Midbrain (tissue), 1 donor: ENCODE measurements at regions not wholly inside any gene's neighbourhood (a gene's known extent, or its start where the extent isn't known, plus 50 kb on each side); places are given as distances from the start of the nearest gene placed in this dataset.
"Not testable (repeated sequence)": the region's sequence is repeated elsewhere in the genome, so short reads cannot be mapped to it uniquely, and the experiment has no call there.

Experiments
- DNase-seq: peaks from one replicate; lab custom pipeline; 2025; lab: John Stamatoyannopoulos, UW

DNA sequence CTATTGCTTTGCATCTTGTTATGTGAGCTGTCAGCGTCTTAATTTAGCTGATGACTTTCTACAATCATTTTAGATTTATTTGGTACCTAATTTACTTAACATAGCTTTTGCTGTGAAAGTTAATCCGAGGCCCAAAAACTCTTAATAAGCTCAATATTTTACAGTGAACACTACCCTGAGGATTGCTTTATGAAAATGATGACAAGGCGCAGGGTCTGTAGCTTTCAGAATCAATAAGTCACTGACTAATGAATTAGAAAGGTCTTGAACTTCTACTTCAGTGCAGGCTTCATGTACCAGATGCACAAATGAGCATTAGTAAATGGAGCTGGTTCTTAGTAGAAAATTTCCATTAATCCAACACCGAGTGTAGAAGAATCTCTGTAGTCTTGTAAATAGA lies 81.4 kb upstream of the ZNF366 start:
- DNase-seq, result no peak

DNA sequence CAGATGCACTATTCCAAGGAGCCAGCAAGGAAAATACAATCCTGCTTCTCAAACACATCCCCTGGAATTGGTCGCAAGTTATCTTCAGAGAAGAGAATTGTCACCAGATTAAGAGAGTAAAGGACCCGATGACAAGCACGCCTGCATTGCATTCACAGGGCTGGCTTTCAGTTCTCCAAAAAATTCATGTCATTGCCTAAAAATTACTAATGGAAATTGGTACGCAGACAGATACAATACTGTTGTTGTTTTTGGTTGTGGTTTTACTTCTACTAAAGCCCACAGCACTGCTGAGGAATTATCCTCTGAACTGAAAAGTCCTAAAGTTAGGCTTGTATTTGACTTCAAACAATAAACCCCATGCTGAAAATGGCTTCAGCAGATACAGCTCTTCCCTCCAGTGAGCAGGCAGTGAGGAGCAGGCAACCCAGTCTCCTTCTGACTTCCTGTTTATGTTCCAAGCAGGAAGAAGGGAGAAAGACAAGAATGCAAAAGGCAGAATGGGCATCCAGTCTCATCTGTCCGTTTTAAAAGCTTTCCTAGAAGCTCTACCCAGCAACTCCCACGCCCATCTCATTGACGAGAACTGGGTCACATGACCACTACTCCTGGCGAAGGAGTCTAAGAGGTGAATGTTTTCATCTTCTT lies 80.6 kb upstream of the ZNF366 start:
- DNase-seq, result no peak

DNA sequence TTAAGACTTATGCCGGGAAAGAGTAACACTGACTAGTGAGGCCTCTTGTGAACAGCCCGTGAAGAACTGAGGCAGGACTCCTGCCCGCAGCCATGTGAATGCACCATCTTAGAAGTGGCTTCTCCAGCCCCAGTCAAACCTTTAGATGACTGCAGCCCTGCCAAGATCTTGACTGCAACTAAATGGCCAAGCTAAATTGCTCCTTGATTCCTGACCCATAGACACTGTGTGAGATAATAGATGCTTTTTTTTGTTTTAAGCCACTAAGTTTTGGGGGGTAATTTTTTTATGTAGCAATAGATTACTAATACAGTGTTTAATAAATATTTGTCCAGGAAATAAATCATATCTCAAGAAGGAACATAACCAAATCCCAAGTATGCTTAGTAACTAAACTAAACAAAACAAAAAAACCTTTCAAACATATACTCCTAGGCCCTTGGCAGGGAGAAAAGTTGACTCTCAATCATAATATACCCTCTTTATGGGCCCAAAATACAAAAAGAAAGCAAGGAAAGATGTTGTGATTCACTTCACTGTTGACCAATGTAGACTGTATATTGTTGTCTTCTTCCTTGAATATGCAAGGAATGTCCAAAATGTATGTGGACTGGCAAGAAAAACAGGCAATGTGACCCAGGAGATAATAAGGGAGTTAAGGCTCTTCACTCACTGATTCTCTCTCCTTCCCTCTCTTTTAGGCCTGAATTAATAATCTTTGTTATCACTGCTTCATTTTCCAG lies 79.7 kb upstream of the ZNF366 start:
- no peak for DNase-seq

DNA sequence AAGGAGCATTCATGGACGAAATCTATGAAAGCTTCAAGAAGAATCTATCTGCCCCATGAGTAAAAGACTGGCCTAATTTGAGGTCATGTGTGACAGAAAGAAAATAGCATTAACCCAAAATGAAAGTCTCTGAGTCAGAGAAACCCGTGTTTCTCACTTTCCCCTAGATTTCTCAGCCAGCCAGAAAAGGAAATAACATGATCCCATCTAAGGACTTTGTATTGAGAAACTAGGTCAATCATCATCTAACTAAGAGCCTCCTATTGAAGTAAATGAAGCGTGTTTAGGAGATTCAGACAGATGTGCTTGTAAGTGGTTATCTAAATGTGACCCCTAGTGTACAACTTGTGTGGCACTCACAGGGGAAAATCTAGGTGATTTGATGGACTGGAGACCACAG lies 77.3 kb upstream of the ZNF366 start:
- no peak for DNase-seq

DNA sequence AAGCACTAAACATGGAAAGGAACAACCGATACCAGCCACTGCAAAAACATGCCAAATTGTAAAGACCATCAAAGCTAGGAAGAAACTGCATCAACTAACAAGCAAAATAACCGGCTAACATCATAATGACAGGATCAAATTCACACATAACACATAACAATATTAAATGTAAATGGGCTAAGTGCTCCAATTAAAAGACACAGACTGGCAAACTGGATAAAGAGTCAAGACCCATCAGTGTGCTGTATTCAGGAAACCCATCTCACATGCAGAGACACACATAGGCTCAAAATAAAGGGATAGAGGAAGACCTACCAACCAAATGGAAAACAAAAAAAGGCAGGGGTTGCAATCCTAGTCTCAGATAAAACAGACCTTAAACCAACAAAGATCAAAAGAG lies 72.1 kb upstream of the ZNF366 start:
- DNase-seq, result not testable (repeated sequence)

DNA sequence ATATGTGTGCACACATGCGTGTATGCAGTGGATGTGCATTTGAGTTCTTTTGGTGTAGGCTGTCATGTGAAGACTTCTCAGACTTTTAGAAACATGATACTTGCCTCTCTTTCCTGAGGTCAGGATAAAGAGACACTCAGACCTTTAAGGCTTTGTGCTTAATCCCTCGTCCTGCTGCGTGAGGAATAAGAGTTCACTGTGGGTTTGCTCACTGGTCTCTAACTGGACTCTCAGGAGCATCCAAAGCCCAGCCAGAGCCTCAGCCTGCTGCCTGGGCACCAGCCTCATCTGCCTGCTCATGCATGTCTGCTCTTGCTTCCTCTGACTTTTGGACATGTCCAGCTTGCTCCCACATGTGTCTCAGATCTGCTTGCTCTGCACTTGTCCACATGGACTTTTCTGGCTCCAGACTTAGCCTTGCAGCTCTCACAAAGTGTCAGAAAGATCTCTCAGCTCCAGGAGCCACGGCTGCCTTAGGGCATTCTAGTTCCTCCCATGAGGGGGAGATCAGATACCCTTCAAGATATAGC lies 65.1 kb upstream of the ZNF366 start:
- no peak for DNase-seq

DNA sequence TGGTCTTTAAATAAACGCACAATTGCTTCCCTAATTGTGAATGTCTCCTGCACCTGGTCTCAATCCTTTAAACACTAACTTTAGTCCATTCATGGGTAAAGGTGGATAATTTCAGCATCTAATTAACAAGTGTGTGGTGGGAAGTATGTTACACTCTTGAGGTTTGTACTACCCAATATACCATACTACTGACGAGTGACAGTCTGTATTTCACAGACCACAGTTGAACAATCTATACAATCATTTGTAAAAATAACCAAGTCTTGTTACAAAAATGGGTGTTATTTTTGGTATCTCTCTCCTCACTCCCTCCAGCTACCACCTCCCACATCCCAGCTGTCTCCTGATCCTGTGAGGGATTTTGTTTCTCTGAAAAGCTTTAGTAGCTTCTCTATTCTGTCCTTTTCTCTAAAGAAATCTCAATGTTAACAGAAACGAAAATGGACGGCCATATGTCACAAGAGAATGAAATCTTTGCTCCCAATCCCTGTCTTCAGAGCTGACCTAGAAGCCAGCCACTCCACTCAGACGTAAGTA lies 62.3 kb upstream of the ZNF366 start:
- DNase-seq, result no peak

DNA sequence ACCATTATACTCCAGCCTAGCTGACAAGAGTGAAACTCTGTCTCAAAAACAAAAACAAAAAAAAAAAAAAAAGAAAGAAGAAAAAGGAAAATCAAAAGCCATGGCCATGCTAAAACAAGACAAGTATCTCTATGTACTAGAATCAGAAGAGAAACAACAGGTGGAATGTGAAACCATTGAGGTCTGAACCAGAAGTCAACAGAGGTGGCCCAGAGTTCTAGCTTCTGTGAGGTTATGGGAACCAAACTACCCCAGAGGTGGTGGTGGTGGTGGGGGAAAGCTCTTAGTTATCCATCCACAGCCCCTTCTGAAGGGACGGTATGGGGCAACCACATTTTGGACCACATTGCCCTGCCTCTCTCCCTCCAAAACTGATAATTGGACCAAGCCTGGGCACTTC lies 59.5 kb upstream of the ZNF366 start:
- DNase-seq, result no peak

DNA sequence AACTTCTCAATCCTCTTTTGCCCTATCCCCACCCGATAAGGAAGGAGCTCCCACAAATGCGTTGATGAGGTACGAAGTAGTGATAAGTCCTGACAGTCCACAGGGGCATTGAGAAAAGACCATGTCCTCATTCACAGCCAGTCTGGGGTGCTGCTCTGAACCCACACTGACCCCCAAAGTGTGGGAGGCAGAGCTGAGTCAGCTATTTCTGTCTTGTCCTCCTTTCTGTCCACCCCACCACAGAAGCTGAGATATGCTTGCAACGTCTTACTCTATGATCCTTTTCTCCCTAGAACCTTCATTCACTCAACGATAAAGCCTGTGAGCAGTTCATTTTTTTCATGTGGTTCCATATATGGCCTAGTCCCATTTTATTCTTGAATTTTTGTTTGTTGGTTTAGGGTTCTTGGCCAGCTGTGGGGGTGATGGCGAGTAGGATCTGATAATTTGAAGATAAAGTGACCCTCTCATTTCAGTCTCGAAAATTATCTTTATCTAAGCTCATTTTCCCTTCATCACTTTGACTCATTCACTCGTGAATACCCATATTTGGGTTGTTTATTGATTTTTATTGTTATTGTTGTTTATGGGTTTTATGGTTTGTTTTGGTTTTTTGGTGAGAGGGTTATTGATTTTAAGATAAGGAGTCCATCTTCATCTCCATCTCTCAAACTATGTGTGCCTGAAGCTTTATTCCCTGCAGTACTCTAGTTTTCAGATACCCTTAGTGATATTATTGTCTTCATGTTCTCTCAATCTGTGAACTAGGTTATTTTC lies 58.5 kb upstream of the ZNF366 start:
- no peak for DNase-seq

DNA sequence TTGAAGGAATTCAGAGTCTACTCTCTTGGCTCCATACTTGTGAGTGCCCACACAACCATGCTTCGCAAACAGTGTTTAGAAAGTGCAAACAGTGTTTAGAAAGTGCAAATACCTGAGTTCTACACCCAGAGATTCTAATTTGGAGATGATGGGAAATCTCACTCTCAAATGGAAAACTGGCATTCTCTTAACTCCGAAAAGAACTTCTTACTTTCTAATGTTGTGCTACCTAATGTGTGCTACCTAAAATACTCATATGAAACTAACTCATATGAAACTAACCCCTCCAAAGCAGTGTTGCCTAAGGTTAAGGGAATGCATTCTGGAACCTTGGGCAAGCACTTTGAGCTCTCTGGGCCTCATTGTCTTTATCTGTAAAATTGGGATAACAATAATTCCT lies 55.5 kb upstream of the ZNF366 start:
- no peak for DNase-seq

DNA sequence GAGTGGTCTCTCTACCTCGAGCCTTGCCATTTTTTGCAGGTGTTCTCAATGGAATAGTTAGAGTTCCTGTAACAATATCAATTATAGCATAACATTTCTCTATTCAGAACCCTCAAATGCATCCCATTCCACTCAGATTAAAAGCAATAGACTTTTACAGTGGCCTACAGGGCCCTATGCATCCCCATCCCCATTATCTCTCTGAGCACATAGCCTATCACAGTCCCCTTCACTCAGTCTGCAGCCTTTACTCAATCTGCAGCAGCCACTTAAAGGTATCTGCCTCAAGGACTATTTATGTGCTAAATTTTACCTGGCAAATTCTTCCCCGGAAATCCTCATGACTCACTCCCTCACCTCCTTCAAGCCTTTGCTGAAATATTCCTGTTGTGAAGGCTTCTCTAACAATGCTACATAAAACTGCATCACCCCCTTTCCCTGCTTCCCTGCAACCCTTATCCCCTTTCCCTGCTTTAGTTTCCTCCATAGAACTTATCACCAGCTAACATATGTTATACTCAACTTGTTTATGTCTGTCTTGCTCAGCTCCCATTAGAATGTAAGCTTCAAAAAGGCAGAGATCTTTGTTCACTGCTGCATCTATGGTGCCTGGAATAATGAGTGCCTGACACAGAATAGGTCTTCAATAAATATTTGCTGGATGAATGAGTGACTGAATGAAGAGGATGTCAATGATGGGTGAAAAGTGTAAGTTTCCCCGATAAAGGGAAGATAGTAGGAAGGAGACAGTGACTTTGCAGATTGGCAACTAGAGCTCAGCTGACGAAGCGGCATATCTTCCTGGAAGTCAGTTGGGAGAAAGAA lies 54.1 kb upstream of the ZNF366 start:
- no peak for DNase-seq

DNA sequence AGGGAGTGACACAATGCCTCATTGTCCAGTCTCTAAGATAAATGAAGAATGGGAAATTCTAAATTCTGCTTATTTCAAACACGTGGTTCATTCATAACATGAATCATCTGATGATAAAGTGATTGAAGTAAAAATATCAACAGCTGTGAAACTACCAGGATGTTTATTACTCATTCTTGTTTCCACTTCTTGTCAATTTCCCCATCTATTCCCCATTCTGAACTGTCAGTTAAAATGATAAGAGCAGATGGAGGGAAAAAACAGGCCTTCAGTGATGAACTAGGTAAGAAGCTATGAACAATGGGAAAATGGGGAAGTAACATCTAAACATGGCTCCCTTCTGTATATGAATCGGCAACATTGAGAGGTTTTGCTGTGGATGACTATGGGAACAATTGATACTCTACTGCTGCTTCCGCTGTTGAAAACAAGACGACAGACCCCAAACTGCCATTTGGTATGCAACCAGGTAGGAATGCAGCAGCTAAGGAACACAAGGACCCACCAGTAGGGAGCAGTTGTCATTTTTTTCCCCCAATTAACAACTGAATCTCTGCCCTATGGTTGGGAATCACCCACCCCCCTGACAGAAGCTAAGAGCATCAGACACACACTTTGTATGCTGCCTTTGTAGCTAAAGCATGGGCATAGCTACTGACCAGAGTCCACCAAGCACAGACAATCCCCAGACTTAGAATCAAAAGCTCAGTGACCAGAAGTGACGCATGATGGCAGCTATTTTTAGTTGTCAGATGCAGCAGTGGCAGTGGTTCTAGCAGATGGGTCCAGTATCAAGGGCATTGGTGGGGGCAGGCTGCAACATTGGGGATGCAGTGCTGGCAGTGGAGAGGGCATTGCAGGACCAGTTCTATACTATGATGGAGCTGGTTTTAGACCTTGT lies 52.9 kb upstream of the ZNF366 start:
- no peak for DNase-seq

DNA sequence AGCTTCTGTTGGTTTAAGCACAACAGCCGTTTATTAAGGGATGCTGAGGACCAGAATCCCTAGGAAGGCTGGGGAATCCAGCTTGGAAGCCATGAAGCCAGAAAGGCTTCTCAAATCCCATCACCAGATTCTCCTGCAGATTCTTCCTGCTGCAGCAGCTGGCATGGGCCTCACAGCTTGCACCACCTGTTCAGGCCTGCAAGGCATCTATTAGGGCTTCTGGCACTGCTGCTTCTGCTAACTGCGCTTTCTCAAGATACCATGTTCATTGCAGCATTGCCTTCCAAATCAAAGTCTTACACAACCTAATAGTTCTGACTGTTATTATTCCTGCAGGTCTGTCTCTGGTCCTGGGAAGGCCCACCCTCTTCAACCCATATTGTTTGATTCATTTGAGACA lies 51.2 kb upstream of the ZNF366 start:
- no peak for DNase-seq

DNA sequence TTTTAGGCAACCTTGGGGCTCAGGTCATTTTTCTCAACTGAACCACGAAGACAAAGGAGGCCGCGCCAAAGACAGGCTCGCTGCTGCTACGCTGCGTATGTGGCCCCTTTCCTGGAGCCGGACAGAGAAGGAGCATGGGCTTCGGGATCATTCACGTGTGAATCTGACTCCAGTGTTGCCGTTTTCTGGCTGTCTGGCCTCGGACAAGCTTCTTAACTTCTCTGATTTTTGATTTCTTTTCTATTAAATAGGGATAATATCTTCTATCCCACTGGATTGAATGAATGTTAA lies 50.8 kb upstream of the ZNF366 start:
- DNase-seq, result no peak

DNA sequence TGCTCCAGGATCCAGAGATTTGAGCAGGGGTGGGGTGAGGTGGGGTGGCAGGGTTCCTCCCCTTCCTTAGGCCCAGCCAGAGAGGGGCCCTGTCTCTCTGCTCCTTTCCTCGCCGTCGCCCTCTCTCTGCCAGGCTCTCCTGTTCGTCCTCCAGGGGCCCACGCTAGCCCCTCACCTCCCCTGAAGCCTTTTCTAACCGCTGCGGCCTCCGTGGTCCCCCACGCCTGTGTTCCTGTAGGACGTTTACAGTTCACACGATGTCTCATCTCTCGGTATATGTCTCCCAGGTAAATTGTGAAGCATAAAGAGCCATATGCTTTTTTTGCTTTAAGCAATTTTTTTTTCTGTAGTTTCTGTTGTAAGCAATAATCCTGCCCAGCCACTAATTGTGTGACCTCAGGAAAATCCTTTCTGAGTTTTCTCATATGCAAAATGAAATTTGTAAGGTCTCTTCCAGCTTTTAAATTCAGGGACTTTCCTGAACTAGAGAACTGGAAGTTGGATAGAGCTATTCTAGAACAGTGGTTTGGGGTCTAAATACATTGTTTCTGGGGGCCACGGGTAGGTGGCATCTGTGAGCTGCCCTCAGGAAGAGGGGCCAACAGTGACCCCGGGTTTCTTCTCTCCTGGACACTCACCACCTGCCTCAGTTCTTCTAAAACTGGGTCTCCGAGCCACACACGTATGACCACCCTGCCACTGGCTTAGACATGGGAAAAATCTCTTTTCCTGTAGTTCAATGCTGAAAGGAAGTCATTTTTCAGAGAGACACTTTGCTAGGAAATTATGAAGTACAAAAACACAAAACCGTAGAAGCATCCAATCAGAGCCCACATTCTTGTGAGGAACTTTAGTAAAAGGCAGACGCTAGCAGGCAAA lies 50.2 kb upstream of the ZNF366 start:
- no peak for DNase-seq
